ENCODE measurements at regions not wholly inside any gene's neighbourhood (a gene's known extent, or its start where the extent isn't known, plus 50 kb on each side); places are given as distances from the start of the nearest gene placed in this dataset.
A peak's percentile ranks its signal among the peaks of the same experiment; 100 is the strongest.
"Not testable (repeated sequence)": the region's sequence is repeated elsewhere in the genome, so short reads cannot be mapped to it uniquely, and the experiment has no call there.

GRCh38 chr12:12007713-12008231, 63.0 kb upstream of the BCL2L14 start:
- H3K36me3 Mint-ChIP-seq (ENCODE audit: low read depth) = peaks cover 16% of the 10 kb centered on the region
- H3K27ac Mint-ChIP-seq = peak overlapping the region; percentile 95
- CTCF ChIA-PET = interaction anchor here (0.6 to 4.6 kb wide), 14 partner anchors 9 to 1707 kb away, joined by 3 to 90 read pairs (median 4); no protein-coding TSS in a partner anchor

GRCh38 chr12:12008232-12008850, 62.4 kb upstream of the BCL2L14 start:
- no peaks in the 10 kb centered on the region for H3K9me3 Mint-ChIP-seq (ENCODE audit: insufficient read depth)
- ChIA-PET POLR2A (interaction anchor here (0.7 to 1.2 kb wide), 4 partner anchors 27 to 714 kb away, joined by 3 to 4 read pairs (median 4); partner anchors contain the start of gene ETV6), CTCF (interaction anchor here (0.6 to 4.6 kb wide), 19 partner anchors 9 to 1708 kb away, joined by 3 to 90 read pairs (median 6); partner anchors contain the start of gene ETV6)
- ATAC-seq (no peak), DNase-seq (peak; percentile 58)
- peaks cover 16% of the 10 kb centered on the region for H3K36me3 Mint-ChIP-seq (ENCODE audit: low read depth)
- H3K4me3 Mint-ChIP-seq = peak overlapping the region; percentile 36
- H3K27me3 Mint-ChIP-seq (ENCODE audit: low read depth) = peaks cover 11% of the 10 kb centered on the region
- peak overlapping the region; percentile 95 for H3K27ac Mint-ChIP-seq
- H3K4me1 Mint-ChIP-seq (ENCODE audit: low read depth) = peaks cover 64% of the 10 kb centered on the region

More at GRCh38 chr12:12007713-12008231, 63.0 kb upstream of the BCL2L14 start:
- H3K4me1 Mint-ChIP-seq (ENCODE audit: low read depth) = peaks cover 67% of the 10 kb centered on the region
- DNase-seq = no peak
- ATAC-seq = no peak
- H3K27me3 Mint-ChIP-seq (ENCODE audit: low read depth) = peaks cover 14% of the 10 kb centered on the region
- no peaks in the 10 kb centered on the region for H3K9me3 Mint-ChIP-seq (ENCODE audit: insufficient read depth)
- POLR2A ChIA-PET = interaction anchor here (0.7 to 1.2 kb wide), 4 partner anchors 26 to 715 kb away, joined by 3 to 4 read pairs (median 4); partner anchors contain the start of gene ETV6
- H3K4me3 Mint-ChIP-seq = peak overlapping the region; percentile 36

- Mint-ChIP-seq H3K27me3 (ENCODE audit: low read depth) (peaks cover 7% of the 10 kb centered on the region), H3K4me1 (ENCODE audit: low read depth) (peaks cover 64% of the 10 kb centered on the region), H3K27ac (peak overlapping the region; percentile 95), H3K4me3 (peak overlapping the region; percentile 69), H3K36me3 (ENCODE audit: low read depth) (peaks cover 16% of the 10 kb centered on the region), H3K9me3 (ENCODE audit: insufficient read depth) (no peaks in the 10 kb centered on the region)
- DNase-seq (peak; percentile 70), ATAC-seq (peak; percentile 75)
- ChIA-PET POLR2A (interaction anchor here (0.7 to 2.6 kb wide), 10 partner anchors 24 to 838 kb away, joined by 3 to 15 read pairs (median 4); partner anchors contain the start of genes BCL2L14, ETV6 and SMIM10L1), CTCF (interaction anchor here (0.6 to 4.6 kb wide), 30 partner anchors 9 to 463 kb away, joined by 3 to 90 read pairs (median 6); partner anchors contain the start of gene ETV6)
Observed at GRCh38 chr12:12008931-12009611, 61.7 kb upstream of the BCL2L14 start.

- CTCF ChIA-PET = interaction anchor here (0.6 to 4.6 kb wide), 29 partner anchors 8 to 464 kb away, joined by 3 to 90 read pairs (median 6); partner anchors contain the start of gene ETV6
- POLR2A ChIA-PET = interaction anchor here (0.7 to 2.6 kb wide), 16 partner anchors 16 to 870 kb away, joined by 3 to 15 read pairs (median 4); partner anchors contain the start of genes BCL2L14, BORCS5, ETV6 and SMIM10L1
- peak; percentile 6 for ATAC-seq
Observed at GRCh38 chr12:12009749-12010276, 60.9 kb upstream of the BCL2L14 start.

GRCh38 chr12:12010277-12011039, 60.3 kb upstream of the BCL2L14 start:
- Mint-ChIP-seq H3K4me3 (peak overlapping the region; percentile 69), H3K27me3 (ENCODE audit: low read depth) (peaks cover 5% of the 10 kb centered on the region), H3K4me1 (ENCODE audit: low read depth) (peaks cover 70% of the 10 kb centered on the region), H3K27ac (peak overlapping the region; percentile 95), H3K36me3 (ENCODE audit: low read depth) (peaks cover 14% of the 10 kb centered on the region), H3K9me3 (ENCODE audit: insufficient read depth) (no peaks in the 10 kb centered on the region)
- ATAC-seq (peak; percentile 67), DNase-seq (peak; percentile 76)
- POLR2A ChIA-PET = interaction anchor here (0.7 to 2.6 kb wide), 15 partner anchors 15 to 869 kb away, joined by 3 to 15 read pairs (median 3); partner anchors contain the start of genes BCL2L14, BORCS5, ETV6 and SMIM10L1
- CTCF ChIA-PET = interaction anchor here (0.6 to 4.6 kb wide), 18 partner anchors 8 to 465 kb away, joined by 3 to 90 read pairs (median 7); partner anchors contain the start of gene ETV6

More at GRCh38 chr12:12009749-12010276, 60.9 kb upstream of the BCL2L14 start:
- H3K27ac Mint-ChIP-seq = peak overlapping the region; percentile 95
- not testable (repeated sequence) for H3K27me3 Mint-ChIP-seq (ENCODE audit: low read depth); H3K9me3 Mint-ChIP-seq (ENCODE audit: insufficient read depth); DNase-seq
- peak overlapping the region; percentile 69 for H3K4me3 Mint-ChIP-seq
- peaks cover 67% of the 10 kb centered on the region for H3K4me1 Mint-ChIP-seq (ENCODE audit: low read depth)
- peaks cover 16% of the 10 kb centered on the region for H3K36me3 Mint-ChIP-seq (ENCODE audit: low read depth)

- Mint-ChIP-seq H3K27me3 (ENCODE audit: low read depth) (peaks cover 5% of the 10 kb centered on the region), H3K36me3 (ENCODE audit: low read depth) (peaks cover 9% of the 10 kb centered on the region), H3K9me3 (ENCODE audit: insufficient read depth) (no peaks in the 10 kb centered on the region), H3K27ac (no peak overlapping the region), H3K4me1 (ENCODE audit: low read depth) (peaks cover 78% of the 10 kb centered on the region), H3K4me3 (no peak overlapping the region)
- CTCF ChIA-PET = interaction anchor here (0.8 to 4.6 kb wide), 4 partner anchors 9 to 466 kb away, joined by 3 to 90 read pairs (median 12); no protein-coding TSS in a partner anchor
- POLR2A ChIA-PET = interaction anchor here (0.8 kb wide), 1 partner anchor 362 kb away, joined by 4 read pairs; the partner anchor contains the start of gene ETV6
- DNase-seq = no peak
- ATAC-seq = no peak
Observed at GRCh38 chr12:12011880-12012260, 58.9 kb upstream of the BCL2L14 start.

GRCh38 chr12:12015073-12015685, 55.6 kb upstream of the BCL2L14 start:
- CTCF ChIA-PET = interaction anchor here (1.0 kb wide), 1 partner anchor 18 kb away, joined by 3 read pairs; no protein-coding TSS in a partner anchor
- POLR2A ChIA-PET = no interaction called here
- Mint-ChIP-seq H3K27ac (no peak overlapping the region), H3K27me3 (ENCODE audit: low read depth) (peaks cover 5% of the 10 kb centered on the region), H3K4me1 (ENCODE audit: low read depth) (peaks cover 48% of the 10 kb centered on the region), H3K4me3 (no peak overlapping the region), H3K36me3 (ENCODE audit: low read depth) (peaks cover 4% of the 10 kb centered on the region), H3K9me3 (ENCODE audit: insufficient read depth) (no peaks in the 10 kb centered on the region)
- DNase-seq (no peak), ATAC-seq (no peak)

GRCh38 chr12:12016284-12017100, 54.2 kb upstream of the BCL2L14 start:
- POLR2A ChIA-PET = no interaction called here
- Mint-ChIP-seq H3K36me3 (ENCODE audit: low read depth) (peaks cover 4% of the 10 kb centered on the region), H3K9me3 (ENCODE audit: insufficient read depth) (no peaks in the 10 kb centered on the region), H3K27me3 (ENCODE audit: low read depth) (peaks cover 5% of the 10 kb centered on the region), H3K27ac (peak overlapping the region; percentile 16), H3K4me1 (ENCODE audit: low read depth) (peaks cover 35% of the 10 kb centered on the region), H3K4me3 (no peak overlapping the region)
- peak; percentile 33 for DNase-seq
- CTCF ChIA-PET = no interaction called here
- ATAC-seq = peak; percentile 30

- Mint-ChIP-seq H3K27me3 (ENCODE audit: low read depth) (peaks cover 5% of the 10 kb centered on the region), H3K4me1 (ENCODE audit: low read depth) (peaks cover 31% of the 10 kb centered on the region), H3K4me3 (no peak overlapping the region), H3K27ac (peak overlapping the region; percentile 16), H3K36me3 (ENCODE audit: low read depth) (peaks cover 4% of the 10 kb centered on the region), H3K9me3 (ENCODE audit: insufficient read depth) (no peaks in the 10 kb centered on the region)
- ChIA-PET CTCF (no interaction called here), POLR2A (no interaction called here)
- no peak for DNase-seq
- no peak for ATAC-seq
Observed at GRCh38 chr12:12017135-12017581, 53.6 kb upstream of the BCL2L14 start.

- Mint-ChIP-seq H3K4me3 (no peak overlapping the region), H3K9me3 (ENCODE audit: insufficient read depth) (no peaks in the 10 kb centered on the region), H3K27me3 (ENCODE audit: low read depth) (peaks cover 5% of the 10 kb centered on the region), H3K4me1 (ENCODE audit: low read depth) (peaks cover 25% of the 10 kb centered on the region), H3K36me3 (ENCODE audit: low read depth) (no peaks in the 10 kb centered on the region), H3K27ac (no peak overlapping the region)
- POLR2A ChIA-PET = no interaction called here
- ATAC-seq (no peak), DNase-seq (no peak)
- CTCF ChIA-PET = interaction anchor here (1.0 kb wide), 1 partner anchor 8 kb away, joined by 4 read pairs; no protein-coding TSS in a partner anchor
Observed at GRCh38 chr12:12017798-12018197, 52.9 kb upstream of the BCL2L14 start.

All from activated CD8-positive, alpha-beta T cell treated with anti-CD3 and anti-CD28 coated beads, Interleukin-2, amount 10 ng/mL, durations not matched to agents 7 days and 5 days (primary cell).